Trophoblast cell (in vitro differentiated cells and primary cell): ENCODE measurements at regions not wholly inside any gene's neighbourhood (a gene's known extent, or its start where the extent isn't known, plus 50 kb on each side); places are given as distances from the start of the nearest gene placed in this dataset.
A peak's percentile ranks its signal among the peaks of the same experiment; 100 is the strongest.

Experiments
- DNase-seq, 2 donors: peaks; one replicate each; pipeline ENCODE4 v3.0.0-alpha.2; 2016
- H2AFZ ChIP-seq: 2 replicates; pipeline ENCODE4 v1.6.1; 2013; ENCODE audit warnings: low read length, moderate library complexity, mild to moderate bottlenecking; ENCODE audit not compliant: insufficient read depth, poor library complexity
- H2AK5ac ChIP-seq: 2 replicates; pipeline ENCODE4 v1.6.1; 2013; ENCODE audit warnings: mild to moderate bottlenecking, low read length
- H2BK120ac ChIP-seq: 2 replicates; pipeline ENCODE4 v1.6.1; 2013; ENCODE audit warnings: low read length, mild to moderate bottlenecking, moderate library complexity; ENCODE audit not compliant: insufficient read depth, poor library complexity
- H2BK12ac ChIP-seq: 2 replicates; pipeline ENCODE4 v1.6.1; 2013; ENCODE audit warnings: mild to moderate bottlenecking, low read length, moderate library complexity
- H2BK5ac ChIP-seq: 2 replicates; pipeline ENCODE4 v1.6.1; 2013; ENCODE audit warnings: low read length, low read depth, moderate library complexity, mild to moderate bottlenecking; ENCODE audit not compliant: poor library complexity
- H3K14ac ChIP-seq: 2 replicates; pipeline ENCODE4 v1.6.1; 2013; ENCODE audit warnings: mild to moderate bottlenecking, low read length
- H3K18ac ChIP-seq: 2 replicates; pipeline ENCODE4 v1.6.1; 2013; ENCODE audit warnings: mild to moderate bottlenecking, low read length
- H3K23ac ChIP-seq: 2 replicates; pipeline ENCODE4 v1.6.1; 2013; ENCODE audit warnings: low read length
- H3K27ac ChIP-seq: 2 replicates; pipeline ENCODE4 v1.5.1; 2013; ENCODE audit warnings: low read depth, mild to moderate bottlenecking, inconsistent platforms, low read length, moderate library complexity
- H3K27me3 ChIP-seq: 2 replicates; pipeline ENCODE4 v1.6.1; 2013; ENCODE audit warnings: inconsistent platforms, mild to moderate bottlenecking, low read length, moderate library complexity; ENCODE audit not compliant: insufficient read depth
- H3K36me3 ChIP-seq, 2 experiments: 1 replicate in 1 of 2; 2 replicates in 1 of 2; pipeline ENCODE4 v1.6.1; 2013; ENCODE audit warnings: low read length in 2 of 2, mild to moderate bottlenecking in 2 of 2, moderate library complexity in 1 of 2; ENCODE audit not compliant: insufficient read depth in 2 of 2, control insufficient read depth in 1 of 2
- H3K4ac ChIP-seq: 2 replicates; pipeline ENCODE4 v1.6.1; 2013; ENCODE audit warnings: low read depth, mild to moderate bottlenecking, low read length, moderate library complexity
- H3K4me1 ChIP-seq, 2 experiments: 1 replicate in 1 of 2; 2 replicates in 1 of 2; pipeline ENCODE4 v1.6.1; 2013; ENCODE audit warnings: low read length in 2 of 2, mild to moderate bottlenecking in 2 of 2, moderate library complexity in 1 of 2; ENCODE audit not compliant: insufficient read depth in 2 of 2, control insufficient read depth in 1 of 2
- H3K4me2 ChIP-seq: 2 replicates; pipeline ENCODE4 v1.6.1; 2013; ENCODE audit warnings: inconsistent platforms, mild to moderate bottlenecking, low read length, moderate library complexity
- H3K4me3 ChIP-seq: 2 replicates; pipeline ENCODE4 v1.5.1; 2013; ENCODE audit warnings: mild to moderate bottlenecking, low read depth, low read length, inconsistent platforms
- H3K79me1 ChIP-seq: one replicate; pipeline ENCODE4 v1.6.1; 2013; ENCODE audit warnings: low read length
- H3K79me2 ChIP-seq: 2 replicates; pipeline ENCODE4 v1.6.1; 2013; ENCODE audit warnings: low read length, mild to moderate bottlenecking; ENCODE audit not compliant: control insufficient read depth, insufficient read depth, poor library complexity
- H3K9ac ChIP-seq: 2 replicates; pipeline ENCODE4 v1.6.1; 2013; ENCODE audit warnings: mild to moderate bottlenecking, low read length
- H3K9me3 ChIP-seq: 2 replicates; pipeline ENCODE4 v1.6.1; 2013; ENCODE audit warnings: low read depth, mild to moderate bottlenecking, control low read depth, inconsistent platforms, low read length; ENCODE audit not compliant: insufficient read depth
- H4K12ac ChIP-seq: 2 replicates; pipeline ENCODE4 v1.6.1; 2013; ENCODE audit warnings: low read depth, mild to moderate bottlenecking, low read length, moderate library complexity
- H4K8ac ChIP-seq: 2 replicates; pipeline ENCODE4 v1.6.1; 2013; ENCODE audit warnings: low read depth, mild to moderate bottlenecking, low read length, moderate library complexity
- H4K91ac ChIP-seq: one replicate; pipeline ENCODE4 v1.6.1; 2013; ENCODE audit warnings: low read depth, mild to moderate bottlenecking, low read length, moderate library complexity
- WGBS: extraction: QIAGEN DNeasy Blood & Tissue Kit; methylation state at CpG from one replicate; pipeline ENCODE4 v1.1.7; 2013; ENCODE audit warnings: missing lambda C conversion rate; ENCODE audit not compliant: insufficient read length, insufficient coverage; ENCODE audit errors: extremely low coverage; 5-methylcytosine and 5-hydroxymethylcytosine counted together

DNA sequence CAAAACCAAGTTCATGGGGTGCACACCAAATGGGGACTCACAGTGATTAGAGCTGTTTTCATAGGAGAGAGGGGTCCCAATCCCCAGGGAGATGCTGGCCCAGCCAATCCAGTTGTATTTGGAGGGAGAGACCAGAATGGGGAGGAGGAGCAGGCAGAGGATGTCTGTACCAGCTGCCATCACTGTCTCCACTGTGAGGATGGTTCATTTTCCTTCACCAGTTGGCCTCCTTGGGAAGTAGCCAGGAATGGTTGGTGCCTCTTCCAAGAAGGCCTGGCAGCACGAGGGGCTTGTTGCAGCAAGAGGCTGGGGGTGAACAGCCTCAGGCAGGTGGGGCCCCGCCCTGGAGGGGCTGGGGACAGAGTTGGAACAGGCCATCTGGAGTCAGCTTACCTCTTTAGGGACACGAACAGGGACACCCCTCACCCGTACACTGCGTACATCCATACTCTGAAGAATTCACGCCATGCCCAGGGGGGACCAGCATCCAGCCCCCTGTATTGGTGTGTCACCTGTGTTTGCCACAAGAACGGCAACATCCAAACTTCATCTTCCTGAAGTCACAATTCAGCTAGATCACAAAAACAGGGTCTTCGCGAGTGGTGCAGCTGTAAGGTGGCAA lies 161.7 kb upstream of the ZNF236 start:
- Histone ChIP-seq H4K8ac (no peak overlapping the region), H3K9me3 (no peaks in the 10 kb centered on the region), H2BK12ac (no peak overlapping the region), H3K4me3 (peak overlapping the region; percentile 53), H3K4me1 (no peaks in the 10 kb centered on the region), H2AFZ (no peak overlapping the region), H3K4ac (no peak overlapping the region), H3K9ac (peak overlapping the region; percentile 20), H2BK120ac (no peak overlapping the region), H3K79me1 (no peaks in the 10 kb centered on the region), H4K91ac (no peak overlapping the region), H3K23ac (no peak overlapping the region), H3K36me3 (no peaks in the 10 kb centered on the region), H3K79me2 (no peaks in the 10 kb centered on the region), H4K12ac (no peak overlapping the region), H2AK5ac (no peak overlapping the region), H3K18ac (no peak overlapping the region), H3K4me2 (no peak overlapping the region), H3K27me3 (no peaks in the 10 kb centered on the region), H3K14ac (no peak overlapping the region), H2BK5ac (no peak overlapping the region), H3K27ac (no peak overlapping the region)
- no CpG with 5 or more reads among the region's 9 CpGs for WGBS
- DNase-seq = no peak

DNA sequence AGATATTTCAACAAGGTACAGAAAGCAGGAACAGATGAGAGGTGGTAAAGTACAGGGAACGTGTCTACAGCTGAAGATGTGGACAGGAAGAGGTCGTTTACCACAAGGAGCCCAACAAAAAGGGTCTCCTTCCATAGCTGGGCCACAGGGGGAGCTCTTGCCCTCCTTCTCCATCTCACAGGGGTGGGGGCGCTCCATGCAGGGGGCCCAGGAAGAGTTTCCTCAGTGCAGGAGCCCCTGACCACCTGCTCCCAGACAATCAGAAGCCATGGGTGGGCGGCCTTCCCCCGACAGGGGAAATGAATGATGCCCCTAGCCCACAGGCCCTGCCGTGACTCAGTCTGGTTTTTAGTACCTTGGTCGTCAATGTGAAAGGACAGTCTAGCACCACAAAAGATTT lies 163.6 kb upstream of the ZNF516 start:
- H3K9ac ChIP-seq = no peak overlapping the region
- no peaks in the 10 kb centered on the region for H3K27me3 ChIP-seq
- H2AFZ ChIP-seq = no peak overlapping the region
- H2BK12ac ChIP-seq = no peak overlapping the region
- H2BK5ac ChIP-seq = no peak overlapping the region
- H2BK120ac ChIP-seq = no peak overlapping the region
- no peak overlapping the region for H3K4me2 ChIP-seq
- H3K18ac ChIP-seq = no peak overlapping the region
- no peaks in the 10 kb centered on the region for H3K4me1 ChIP-seq
- H3K14ac ChIP-seq = no peak overlapping the region
- H3K36me3 ChIP-seq = no peaks in the 10 kb centered on the region
- H4K12ac ChIP-seq = no peak overlapping the region
- WGBS = no CpG with 5 or more reads among the region's 7 CpGs
- DNase-seq = no peak
- no peak overlapping the region for H3K23ac ChIP-seq
- H2AK5ac ChIP-seq = no peak overlapping the region
- H3K9me3 ChIP-seq = peaks cover 1% of the 10 kb centered on the region
- H4K8ac ChIP-seq = no peak overlapping the region
- no peak overlapping the region for H3K4ac ChIP-seq
- no peaks in the 10 kb centered on the region for H3K79me2 ChIP-seq
- no peaks in the 10 kb centered on the region for H3K79me1 ChIP-seq
- H3K4me3 ChIP-seq = no peak overlapping the region
- H4K91ac ChIP-seq = no peak overlapping the region
- no peak overlapping the region for H3K27ac ChIP-seq

DNA sequence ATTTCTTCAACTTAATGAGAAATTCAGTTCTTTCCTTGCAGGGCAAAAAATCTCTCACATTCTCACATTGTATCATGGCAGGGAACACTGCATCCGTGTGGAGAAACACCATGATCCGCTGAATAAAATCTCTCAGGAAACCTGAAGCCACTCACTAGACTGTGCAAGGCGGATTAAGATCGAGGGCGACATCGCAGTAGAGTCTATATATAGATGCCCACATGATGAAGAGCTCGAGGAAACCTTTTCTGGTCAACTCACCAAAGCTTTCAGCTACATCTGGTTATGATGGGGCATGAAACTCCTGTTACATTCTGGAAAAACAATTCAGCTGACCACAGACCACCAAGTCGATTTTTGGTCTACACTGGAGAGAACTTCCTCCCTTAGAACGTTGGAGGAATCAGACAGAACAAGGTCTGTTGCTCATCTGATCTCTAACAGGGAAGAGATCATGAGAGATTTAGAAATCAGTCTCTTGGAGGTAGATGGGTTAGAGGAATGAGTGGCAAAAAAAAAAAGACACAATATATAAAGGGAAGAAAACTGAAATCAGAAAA lies 162.9 kb upstream of the ZNF516 start:
- no peak overlapping the region for H3K4me3 ChIP-seq
- no peak overlapping the region for H3K4me2 ChIP-seq
- H4K91ac ChIP-seq = no peak overlapping the region
- H3K4me1 ChIP-seq = no peaks in the 10 kb centered on the region
- no CpG with 5 or more reads among the region's 9 CpGs for WGBS
- no peaks in the 10 kb centered on the region for H3K79me2 ChIP-seq
- no peak for DNase-seq
- H2BK12ac ChIP-seq = no peak overlapping the region
- H3K4ac ChIP-seq = no peak overlapping the region
- H4K12ac ChIP-seq = no peak overlapping the region
- no peaks in the 10 kb centered on the region for H3K79me1 ChIP-seq
- H2AFZ ChIP-seq = no peak overlapping the region
- H2BK120ac ChIP-seq = no peak overlapping the region
- no peak overlapping the region for H3K18ac ChIP-seq
- H3K9me3 ChIP-seq = peaks cover 1% of the 10 kb centered on the region
- H4K8ac ChIP-seq = no peak overlapping the region
- no peak overlapping the region for H3K9ac ChIP-seq
- no peak overlapping the region for H2AK5ac ChIP-seq
- H3K14ac ChIP-seq = no peak overlapping the region
- H3K27me3 ChIP-seq = no peaks in the 10 kb centered on the region
- no peak overlapping the region for H2BK5ac ChIP-seq
- H3K23ac ChIP-seq = no peak overlapping the region
- H3K27ac ChIP-seq = no peak overlapping the region
- no peaks in the 10 kb centered on the region for H3K36me3 ChIP-seq

DNA sequence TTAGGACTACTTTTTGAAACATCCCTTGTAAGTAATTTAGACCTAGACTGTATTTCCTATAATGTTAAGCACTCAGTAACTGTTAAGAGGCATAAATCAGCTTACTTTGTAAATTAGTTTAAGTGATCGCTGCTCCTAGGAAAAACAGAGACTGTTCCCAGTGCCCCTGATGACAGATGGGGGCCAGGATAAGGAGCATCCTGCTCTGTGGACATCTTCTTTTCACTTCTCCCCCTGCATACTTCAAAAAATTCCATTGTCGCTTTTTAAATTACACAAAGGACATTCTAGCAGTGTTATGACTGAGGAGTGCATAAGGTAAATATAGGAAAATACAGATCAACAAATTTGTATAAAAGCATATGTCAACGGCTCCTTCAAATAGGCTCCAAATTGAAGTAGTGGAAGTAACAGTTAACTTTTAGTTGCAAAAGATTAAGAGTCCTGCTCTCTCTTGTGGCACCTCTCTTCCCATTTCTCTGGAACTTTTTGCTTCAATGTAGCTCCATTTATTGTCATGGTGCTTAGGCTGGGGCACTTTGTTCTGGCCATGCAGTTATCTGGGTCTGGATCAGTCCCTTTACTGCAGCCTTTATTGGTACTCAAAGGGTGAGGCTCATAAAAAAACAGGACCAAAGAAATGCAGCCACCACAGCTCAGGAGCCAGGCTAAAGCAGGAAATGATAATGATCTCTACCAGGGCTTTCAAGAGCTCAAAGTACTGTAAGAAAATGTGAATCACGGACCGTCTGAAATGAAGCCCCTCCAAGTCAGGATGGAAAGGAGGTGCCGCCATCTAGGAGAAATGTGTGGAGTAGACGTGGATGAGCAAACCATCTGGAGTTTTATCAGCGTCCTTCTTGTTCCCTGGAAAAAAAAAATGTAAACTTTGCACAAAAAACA lies 162.1 kb upstream of the ZNF516 start:
- H2BK12ac ChIP-seq = no peak overlapping the region
- H3K36me3 ChIP-seq = no peaks in the 10 kb centered on the region
- no peak overlapping the region for H3K9ac ChIP-seq
- H2AFZ ChIP-seq = no peak overlapping the region
- H3K18ac ChIP-seq = no peak overlapping the region
- no peak overlapping the region for H4K8ac ChIP-seq
- no peaks in the 10 kb centered on the region for H3K79me1 ChIP-seq
- no peak overlapping the region for H2BK5ac ChIP-seq
- no peak overlapping the region for H3K4me3 ChIP-seq
- H3K79me2 ChIP-seq = no peaks in the 10 kb centered on the region
- H4K12ac ChIP-seq = no peak overlapping the region
- no CpG with 5 or more reads among the region's 8 CpGs for WGBS
- DNase-seq = no peak
- H3K4me2 ChIP-seq = no peak overlapping the region
- H3K4ac ChIP-seq = no peak overlapping the region
- H3K23ac ChIP-seq = no peak overlapping the region
- H3K9me3 ChIP-seq = peaks cover 1% of the 10 kb centered on the region
- no peaks in the 10 kb centered on the region for H3K27me3 ChIP-seq
- no peak overlapping the region for H2BK120ac ChIP-seq
- H2AK5ac ChIP-seq = no peak overlapping the region
- no peak overlapping the region for H3K27ac ChIP-seq
- H3K14ac ChIP-seq = no peak overlapping the region
- no peaks in the 10 kb centered on the region for H3K4me1 ChIP-seq
- H4K91ac ChIP-seq = no peak overlapping the region
